ENCODE measurements at regions not wholly inside any gene's neighbourhood (a gene's known extent, or its start where the extent isn't known, plus 50 kb on each side); places are given as distances from the start of the nearest gene placed in this dataset.

DNA sequence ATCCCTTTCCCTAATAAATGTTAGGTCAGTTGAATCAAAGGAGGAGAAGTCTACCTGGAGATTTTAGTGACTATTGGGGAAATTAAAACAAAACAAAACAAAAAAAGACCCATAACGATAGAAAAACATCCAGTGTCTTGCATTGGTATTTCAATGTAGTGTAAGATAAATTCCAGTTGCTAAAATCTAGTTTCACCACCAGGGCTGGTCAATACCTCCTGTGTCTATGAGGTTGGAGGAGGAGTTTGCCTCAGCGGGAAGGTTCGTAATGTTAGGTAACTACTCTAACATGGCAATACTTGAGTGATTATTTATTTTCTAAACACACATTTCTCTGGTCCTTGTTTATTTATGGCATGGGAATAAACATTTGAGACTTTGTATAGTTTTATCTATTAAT lies 483.2 kb downstream of the FGF9 start:
- TF ChIP-seq CTCF (IDR thresholded peaks at IDR 0.05; ENCODE audit: extremely low read depth in 1 of 2, insufficient read depth in 1 of 2, low read depth in 1 of 2, low read length in 2 of 2): no peak
- no peak for TF ChIP-seq POLR2A (IDR thresholded peaks at IDR 0.05; ENCODE audit: low read depth, low read length)
- TF ChIP-seq POLR2AphosphoS5 (IDR thresholded peaks at IDR 0.05; ENCODE audit: insufficient read depth, low read depth, low read length): no peak
- no peak for TF ChIP-seq JUN (IDR thresholded peaks at IDR 0.05; ENCODE audit: borderline replicate concordance, insufficient read depth, insufficient read length, low read depth)
- TF ChIP-seq EZH2 (IDR thresholded peaks at IDR 0.05; ENCODE audit: borderline replicate concordance, low read depth, low read length, severe bottlenecking): no peak
- no peak for TF ChIP-seq MYC (IDR thresholded peaks at IDR 0.05; ENCODE audit: low read depth, low read length)
- TF ChIP-seq FOS (IDR thresholded peaks at IDR 0.05; ENCODE audit: borderline replicate concordance, insufficient read depth, low read length): no peak

Data from endothelial cell of umbilical vein (primary cell).